BJ (cell line): ENCODE measurements at regions not wholly inside any gene's neighbourhood (a gene's known extent, or its start where the extent isn't known, plus 50 kb on each side); places are given as distances from the start of the nearest gene placed in this dataset.
A peak's percentile ranks its signal among the peaks of the same experiment; 100 is the strongest.

Experiments
- CTCF ChIA-PET: fragments of 350-600 bp; formaldehyde crosslinking; extraction: SDS; loops from one replicate; lab custom pipeline; 2021; ENCODE audit warnings: antibody characterized with exemption, inconsistent platforms; lab: Yijun Ruan, JAX
- POLR2A ChIA-PET: fragments of 300-600 bp; sonication (Branson Sonifier 250); formaldehyde crosslinking; extraction: SDS; loops from one replicate; lab custom pipeline; 2021; ENCODE audit warnings: antibody characterized with exemption; lab: Charles Lee
- DNase-seq: peaks from one replicate; pipeline ENCODE4 v3.0.0-alpha.2; 2011; ENCODE audit warnings: low read depth
- H3K27me3 ChIP-seq: 2 replicates; pipeline ENCODE4 v1.6.0; 2011; ENCODE audit warnings: low read length; ENCODE audit not compliant: control insufficient read depth, insufficient read depth
- H3K36me3 ChIP-seq: 2 replicates; pipeline ENCODE4 v1.5.1; 2011; ENCODE audit warnings: low read length; ENCODE audit not compliant: control insufficient read depth, insufficient read depth
- H3K4me3 ChIP-seq: 2 replicates; pipeline ENCODE4 v1.5.1; 2011; ENCODE audit warnings: low read depth, mild to moderate bottlenecking, control low read depth, low read length
- CTCF ChIP-seq: IDR thresholded peaks from 2 replicates; pipeline ENCODE4 v1.5.1; 2011; ENCODE audit warnings: low read depth, mild to moderate bottlenecking, control low read depth, inconsistent platforms, low read length, moderate library complexity; ENCODE audit not compliant: insufficient read depth

GRCh38 chr4:181858741-181859140 lies 384.5 kb upstream of the TENM3 start:
- H3K27me3 ChIP-seq = no peaks in the 10 kb centered on the region
- no peak for DNase-seq
- TF ChIP-seq CTCF = no peak
- H3K4me3 ChIP-seq = no peak overlapping the region
- POLR2A ChIA-PET = no interaction called here
- CTCF ChIA-PET = interaction anchor here (0.6 to 1.2 kb wide), 3 partner anchors 16 to 65 kb away, joined by 3 read pairs; no protein-coding TSS in a partner anchor
- no peaks in the 10 kb centered on the region for H3K36me3 ChIP-seq

GRCh38 chr4:181859439-181859838 lies 383.8 kb upstream of the TENM3 start:
- H3K4me3 ChIP-seq = no peak overlapping the region
- no peaks in the 10 kb centered on the region for H3K36me3 ChIP-seq
- ChIA-PET CTCF (interaction anchor here (0.6 to 0.7 kb wide), 2 partner anchors 66 to 88 kb away, joined by 3 read pairs; no protein-coding TSS in a partner anchor), POLR2A (no interaction called here)
- H3K27me3 ChIP-seq = no peaks in the 10 kb centered on the region
- no peak for TF ChIP-seq CTCF
- DNase-seq = no peak

GRCh38 chr4:181860157-181860556 lies 383.0 kb upstream of the TENM3 start:
- TF ChIP-seq CTCF = no peak
- peak; percentile 44 for DNase-seq
- H3K27me3 ChIP-seq = no peaks in the 10 kb centered on the region
- H3K4me3 ChIP-seq = no peak overlapping the region
- H3K36me3 ChIP-seq = no peaks in the 10 kb centered on the region
- CTCF ChIA-PET = interaction anchor here (0.7 kb wide), 1 partner anchor 89 kb away, joined by 3 read pairs; no protein-coding TSS in a partner anchor
- POLR2A ChIA-PET = no interaction called here

GRCh38 chr4:181860668-181861067 lies 382.5 kb upstream of the TENM3 start:
- Histone ChIP-seq H3K36me3 (no peaks in the 10 kb centered on the region), H3K4me3 (no peak overlapping the region), H3K27me3 (no peaks in the 10 kb centered on the region)
- TF ChIP-seq CTCF = no peak
- ChIA-PET POLR2A (no interaction called here), CTCF (no interaction called here)
- DNase-seq = no peak

- Histone ChIP-seq H3K4me3 (no peak overlapping the region), H3K36me3 (no peaks in the 10 kb centered on the region), H3K27me3 (no peaks in the 10 kb centered on the region)
- no peak for TF ChIP-seq CTCF
- no peak for DNase-seq
- ChIA-PET CTCF (no interaction called here), POLR2A (no interaction called here)
Measured at GRCh38 chr4:181863856-181864255, 379.3 kb upstream of the TENM3 start.
